Panc1 (cell line): ENCODE measurements at regions not wholly inside any gene's neighbourhood (a gene's known extent, or its start where the extent isn't known, plus 50 kb on each side); places are given as distances from the start of the nearest gene placed in this dataset.
"Not testable (repeated sequence)": the region's sequence is repeated elsewhere in the genome, so short reads cannot be mapped to it uniquely, and the experiment has no call there.

Experiments used
- REST ChIP-seq, 2 experiments: IDR thresholded peaks; 2 replicates each; pipeline ENCODE4 v1.6.1; 2011 to 2012; ENCODE audit warnings: low read depth in 2 of 2, control low read depth in 1 of 2, low read length in 1 of 2, mild to moderate bottlenecking in 1 of 2, moderate library complexity in 1 of 2; ENCODE audit not compliant: insufficient read depth in 1 of 2
- TF ChIP-seq, protein P1 (sequence below): fragments of 450-650 bp; IDR thresholded peaks from 2 replicates; pipeline ENCODE4 v1.5.1; 2017; ENCODE audit warnings: mild to moderate bottlenecking

- TF ChIP-seq REST (IDR thresholded peaks at IDR 0.05; ENCODE audit: insufficient read depth in 1 of 2, low read depth in 2 of 2, low read length in 1 of 2), result not testable (repeated sequence)
- TF ChIP-seq, protein P1, sequence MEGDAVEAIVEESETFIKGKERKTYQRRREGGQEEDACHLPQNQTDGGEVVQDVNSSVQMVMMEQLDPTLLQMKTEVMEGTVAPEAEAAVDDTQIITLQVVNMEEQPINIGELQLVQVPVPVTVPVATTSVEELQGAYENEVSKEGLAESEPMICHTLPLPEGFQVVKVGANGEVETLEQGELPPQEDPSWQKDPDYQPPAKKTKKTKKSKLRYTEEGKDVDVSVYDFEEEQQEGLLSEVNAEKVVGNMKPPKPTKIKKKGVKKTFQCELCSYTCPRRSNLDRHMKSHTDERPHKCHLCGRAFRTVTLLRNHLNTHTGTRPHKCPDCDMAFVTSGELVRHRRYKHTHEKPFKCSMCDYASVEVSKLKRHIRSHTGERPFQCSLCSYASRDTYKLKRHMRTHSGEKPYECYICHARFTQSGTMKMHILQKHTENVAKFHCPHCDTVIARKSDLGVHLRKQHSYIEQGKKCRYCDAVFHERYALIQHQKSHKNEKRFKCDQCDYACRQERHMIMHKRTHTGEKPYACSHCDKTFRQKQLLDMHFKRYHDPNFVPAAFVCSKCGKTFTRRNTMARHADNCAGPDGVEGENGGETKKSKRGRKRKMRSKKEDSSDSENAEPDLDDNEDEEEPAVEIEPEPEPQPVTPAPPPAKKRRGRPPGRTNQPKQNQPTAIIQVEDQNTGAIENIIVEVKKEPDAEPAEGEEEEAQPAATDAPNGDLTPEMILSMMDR, result not testable (repeated sequence)
These were observed 62.4 kb upstream of the AMN1 start for GRCh38 chr12:31791265-31791664.
